ENCODE measurements at regions not wholly inside any gene's neighbourhood (a gene's known extent, or its start where the extent isn't known, plus 50 kb on each side); places are given as distances from the start of the nearest gene placed in this dataset.

DNA sequence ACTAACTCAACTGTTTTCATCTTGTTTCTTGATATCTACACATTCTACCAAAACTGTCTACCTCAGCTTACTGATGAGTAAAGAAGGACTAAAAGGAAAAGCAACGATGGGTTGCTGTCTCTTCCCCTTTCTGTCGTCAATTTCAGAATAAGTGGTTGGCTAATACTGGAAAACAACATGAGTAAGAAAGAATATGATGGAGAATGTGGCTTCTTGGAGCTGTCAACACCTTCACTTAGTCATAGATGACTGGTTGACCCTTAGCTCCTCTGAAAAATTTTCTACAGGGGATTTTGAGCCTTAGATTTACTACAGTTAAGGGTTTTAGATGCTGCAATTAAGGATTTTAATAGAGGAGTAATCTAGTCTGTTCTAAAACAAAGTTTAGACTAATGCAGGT, 797.9 kb downstream of the TLE4 start:
- DNase-seq (ENCODE audit: low read depth) = no peak

DNA sequence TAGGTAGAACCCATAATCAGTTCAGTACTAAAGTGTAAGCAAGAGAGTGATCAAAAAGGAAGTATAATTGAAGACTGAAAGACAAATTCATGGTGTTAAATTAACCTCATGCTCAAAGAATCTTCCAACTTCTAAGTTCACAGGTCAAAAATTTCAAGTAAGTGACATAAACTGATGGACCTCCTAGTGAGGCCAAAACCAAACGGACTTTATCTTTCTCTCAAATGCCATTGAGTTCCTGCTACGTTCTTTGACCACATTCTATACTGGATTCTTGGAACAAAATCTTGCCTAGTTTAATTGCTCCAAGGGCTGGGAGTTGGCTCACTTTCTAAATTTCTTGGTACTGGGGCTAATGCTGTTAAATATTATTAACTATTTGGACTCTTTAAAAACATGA, 794.9 kb downstream of the TLE4 start:
- DNase-seq (ENCODE audit: low read depth) = no peak

DNA sequence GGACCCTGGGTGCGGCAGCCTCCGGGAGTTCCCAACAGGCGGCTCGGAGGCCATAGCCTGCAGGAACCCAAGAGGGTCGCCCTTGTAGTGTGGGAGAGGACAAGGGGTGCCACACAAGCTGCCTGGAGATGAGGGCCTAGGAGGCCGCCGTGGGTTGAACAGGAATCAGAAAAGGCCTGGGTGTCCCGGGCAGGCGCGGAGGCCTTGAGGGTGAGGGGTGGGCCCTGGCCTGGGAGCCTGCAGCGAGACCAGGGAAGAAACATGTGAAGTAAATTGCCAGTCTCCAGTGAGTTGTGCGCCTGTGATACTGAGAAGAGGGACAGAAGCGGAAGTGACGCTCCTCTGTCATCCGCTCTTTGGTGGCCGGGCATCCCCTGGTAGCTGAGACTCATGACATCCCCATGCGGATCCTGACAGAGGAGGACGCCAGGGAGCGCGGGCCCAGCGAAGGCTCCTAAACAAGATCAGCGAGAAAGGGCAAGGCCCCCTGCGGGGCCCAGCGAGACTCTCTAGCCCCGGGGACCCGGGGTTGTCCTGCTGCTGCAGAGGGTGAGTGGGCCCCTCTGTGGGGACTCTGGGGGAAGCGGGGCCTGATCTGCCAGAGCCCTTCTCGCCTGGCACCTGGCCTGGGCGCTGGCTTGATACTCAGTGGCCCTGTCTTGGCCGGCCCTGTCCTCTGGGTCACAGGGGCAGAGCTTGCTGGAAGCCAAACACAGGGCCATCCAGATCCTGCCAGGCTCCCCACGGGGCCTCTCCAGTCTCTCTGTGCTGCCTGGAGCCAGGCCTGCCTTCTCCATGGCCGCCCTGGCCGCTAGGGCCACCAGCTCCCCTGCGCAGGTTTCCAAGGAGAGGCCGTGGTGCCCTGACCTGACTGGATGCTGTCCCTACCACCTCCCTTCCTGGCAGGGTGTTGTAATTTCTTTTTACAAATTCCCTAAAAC, 788.4 kb downstream of the TLE4 start:
- no peak for DNase-seq (ENCODE audit: low read depth)

- no peak for DNase-seq (ENCODE audit: low read depth)
Measured at GRCh38 chr9:80359291-80359690, 787.5 kb downstream of the TLE4 start.

- no peak for DNase-seq (ENCODE audit: low read depth)
Measured at GRCh38 chr9:80352967-80353366, 781.2 kb downstream of the TLE4 start.

- no peak for DNase-seq (ENCODE audit: low read depth)
Measured at GRCh38 chr9:80351612-80352011, 779.8 kb downstream of the TLE4 start.

DNA sequence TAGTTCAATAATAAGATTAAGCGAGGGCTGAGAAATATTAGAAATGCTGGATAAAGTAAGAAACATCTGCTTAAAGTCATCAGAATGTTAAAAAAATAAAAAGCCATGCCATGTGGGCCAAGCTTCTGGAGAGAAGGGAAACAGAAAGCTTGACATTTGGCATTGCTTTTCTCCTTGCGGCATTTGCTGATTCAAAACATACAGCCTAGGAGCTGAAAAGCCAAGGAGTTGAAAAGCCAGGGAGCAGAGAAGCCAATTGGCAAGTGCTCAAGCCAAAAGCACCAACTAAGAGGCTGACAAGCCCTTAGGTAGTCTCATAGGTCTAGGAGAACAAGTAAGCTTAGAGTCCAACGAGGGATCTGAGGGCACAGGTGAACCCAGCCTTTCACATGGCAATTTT, 754.3 kb downstream of the TLE4 start:
- no peak for DNase-seq (ENCODE audit: low read depth)

GRCh38 chr9:80320916-80321315, 749.2 kb downstream of the TLE4 start:
- no peak for DNase-seq (ENCODE audit: low read depth)

GRCh38 chr9:80320480-80320879, 748.7 kb downstream of the TLE4 start:
- DNase-seq (ENCODE audit: low read depth) = no peak

- DNase-seq (ENCODE audit: low read depth) = no peak
Measured at GRCh38 chr9:80305136-80305535, 733.4 kb downstream of the TLE4 start.

DNA sequence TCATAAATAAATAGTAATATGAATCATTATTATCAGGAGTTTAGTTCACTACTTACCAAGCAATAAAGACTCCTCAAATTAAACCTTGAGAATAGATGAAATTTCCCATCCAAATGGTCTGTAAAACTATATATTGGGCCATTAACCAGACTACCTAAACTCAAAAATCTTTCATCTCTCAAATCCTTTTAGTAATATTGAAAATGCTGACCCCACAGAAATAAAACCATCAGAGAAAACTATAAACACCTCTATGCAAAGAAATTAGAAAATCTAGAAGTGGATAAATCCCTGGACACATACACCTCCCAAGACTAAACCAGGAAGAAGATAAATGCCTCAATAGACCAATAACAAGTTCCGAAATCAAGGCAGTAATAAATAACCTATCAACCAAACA, 723.2 kb downstream of the TLE4 start:
- DNase-seq (ENCODE audit: low read depth) = no peak

DNA sequence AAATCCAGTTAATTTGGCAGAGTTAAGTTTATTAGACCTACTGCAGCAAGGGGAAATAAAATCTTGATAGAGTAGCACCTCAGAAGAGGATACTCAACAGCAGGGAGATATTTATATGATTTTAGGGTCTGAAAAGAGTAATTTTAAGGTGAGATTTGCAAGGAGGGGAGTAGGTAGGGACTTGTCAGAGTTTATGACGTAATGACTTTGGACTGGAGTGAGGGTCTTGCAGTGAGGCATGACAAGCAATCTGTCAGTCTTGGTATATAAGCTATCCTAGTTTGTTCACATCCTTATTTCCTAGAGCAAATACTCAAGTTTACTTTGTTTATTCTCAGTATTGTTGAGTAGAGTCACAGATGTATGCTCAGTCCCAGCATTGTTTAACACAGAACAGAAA, 722.6 kb downstream of the TLE4 start:
- DNase-seq (ENCODE audit: low read depth) = no peak

- DNase-seq (ENCODE audit: low read depth) = no peak
Measured at GRCh38 chr9:80292231-80292630, 720.5 kb downstream of the TLE4 start.

- DNase-seq (ENCODE audit: low read depth) = no peak
Measured at GRCh38 chr9:80285326-80285725, 713.6 kb downstream of the TLE4 start.

DNA sequence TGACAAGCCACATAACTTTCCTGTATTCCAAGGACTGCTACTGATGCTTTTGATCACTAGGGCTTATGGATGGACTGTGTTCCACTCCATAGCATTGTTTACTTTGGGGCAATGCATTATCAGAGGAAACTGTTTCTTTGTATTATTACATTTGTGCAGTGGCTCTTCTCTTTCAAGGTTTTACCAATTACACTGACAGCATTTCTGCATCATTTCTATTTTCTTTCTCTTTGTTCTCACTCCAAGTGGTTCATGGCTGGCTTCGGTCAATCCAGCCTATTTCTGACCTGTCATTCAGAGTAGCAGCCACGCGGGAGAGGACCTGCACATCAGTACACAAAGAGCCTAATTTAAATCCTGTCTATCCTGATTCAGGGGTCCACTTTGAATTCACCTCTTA, 711.0 kb downstream of the TLE4 start:
- no peak for DNase-seq (ENCODE audit: low read depth)

DNA sequence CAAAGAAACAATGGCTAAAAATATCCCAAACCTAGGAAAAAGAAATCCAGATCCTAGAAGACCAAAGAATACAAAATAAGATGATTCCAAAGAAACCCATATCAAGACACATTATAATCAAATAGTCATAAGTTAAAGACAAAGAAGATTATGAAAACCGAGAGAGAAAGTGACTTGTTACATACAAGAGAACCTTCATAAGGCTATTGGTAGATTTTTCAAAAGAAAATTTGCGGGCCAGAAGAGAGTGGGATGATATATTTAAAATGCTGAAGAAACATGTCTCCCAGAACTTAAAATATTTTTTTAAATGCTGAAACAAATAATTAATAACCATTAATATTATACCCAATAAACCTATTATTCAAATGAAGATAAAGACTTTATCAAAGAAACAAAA, 687.3 kb downstream of the TLE4 start:
- no peak for DNase-seq (ENCODE audit: low read depth)

GRCh38 chr9:80251778-80252177, 680.0 kb downstream of the TLE4 start:
- DNase-seq (ENCODE audit: low read depth) = no peak

- DNase-seq (ENCODE audit: low read depth) = no peak
Measured at GRCh38 chr9:80242022-80242421, 670.3 kb downstream of the TLE4 start.

DNA sequence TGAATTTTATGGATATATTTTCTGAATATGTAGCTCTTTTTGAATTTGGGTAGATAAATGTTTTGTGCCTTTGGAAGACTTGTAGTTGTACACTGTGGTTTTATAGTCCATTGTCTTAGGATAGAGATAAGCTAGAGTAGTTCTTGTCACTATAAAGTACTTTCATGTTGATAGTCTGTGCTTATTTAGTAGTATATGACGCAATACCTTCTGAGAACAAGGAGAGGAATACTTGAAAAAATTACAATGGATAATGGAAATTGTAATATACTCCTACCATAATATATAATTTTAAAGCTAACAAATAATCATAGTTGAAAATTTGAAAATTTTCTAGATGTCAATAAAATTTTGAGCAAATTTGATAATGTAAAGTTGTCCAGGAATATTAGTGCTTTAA, 664.0 kb downstream of the TLE4 start:
- no peak for DNase-seq (ENCODE audit: low read depth)

DNA sequence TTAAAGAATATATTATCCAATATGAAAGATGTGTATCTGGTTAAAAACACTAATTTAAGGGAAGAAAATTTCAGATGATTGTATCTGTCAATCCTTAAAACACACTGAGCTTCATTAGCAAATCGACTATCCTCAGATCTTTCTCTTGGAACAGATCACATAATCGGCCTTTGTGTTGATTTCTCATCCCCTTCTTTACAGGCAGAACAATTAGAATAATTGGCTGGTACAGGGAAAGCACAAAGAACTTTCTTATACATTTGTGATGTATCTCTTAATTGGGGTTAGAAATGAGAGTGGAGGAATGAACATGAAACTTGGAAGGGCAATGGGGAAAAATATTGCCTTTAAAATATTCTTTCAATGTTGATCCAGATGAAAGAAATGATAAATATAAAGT, 662.1 kb downstream of the TLE4 start:
- DNase-seq (ENCODE audit: low read depth) = no peak

- no peak for DNase-seq (ENCODE audit: low read depth)
Measured at GRCh38 chr9:80233102-80233843, 661.5 kb downstream of the TLE4 start.

DNA sequence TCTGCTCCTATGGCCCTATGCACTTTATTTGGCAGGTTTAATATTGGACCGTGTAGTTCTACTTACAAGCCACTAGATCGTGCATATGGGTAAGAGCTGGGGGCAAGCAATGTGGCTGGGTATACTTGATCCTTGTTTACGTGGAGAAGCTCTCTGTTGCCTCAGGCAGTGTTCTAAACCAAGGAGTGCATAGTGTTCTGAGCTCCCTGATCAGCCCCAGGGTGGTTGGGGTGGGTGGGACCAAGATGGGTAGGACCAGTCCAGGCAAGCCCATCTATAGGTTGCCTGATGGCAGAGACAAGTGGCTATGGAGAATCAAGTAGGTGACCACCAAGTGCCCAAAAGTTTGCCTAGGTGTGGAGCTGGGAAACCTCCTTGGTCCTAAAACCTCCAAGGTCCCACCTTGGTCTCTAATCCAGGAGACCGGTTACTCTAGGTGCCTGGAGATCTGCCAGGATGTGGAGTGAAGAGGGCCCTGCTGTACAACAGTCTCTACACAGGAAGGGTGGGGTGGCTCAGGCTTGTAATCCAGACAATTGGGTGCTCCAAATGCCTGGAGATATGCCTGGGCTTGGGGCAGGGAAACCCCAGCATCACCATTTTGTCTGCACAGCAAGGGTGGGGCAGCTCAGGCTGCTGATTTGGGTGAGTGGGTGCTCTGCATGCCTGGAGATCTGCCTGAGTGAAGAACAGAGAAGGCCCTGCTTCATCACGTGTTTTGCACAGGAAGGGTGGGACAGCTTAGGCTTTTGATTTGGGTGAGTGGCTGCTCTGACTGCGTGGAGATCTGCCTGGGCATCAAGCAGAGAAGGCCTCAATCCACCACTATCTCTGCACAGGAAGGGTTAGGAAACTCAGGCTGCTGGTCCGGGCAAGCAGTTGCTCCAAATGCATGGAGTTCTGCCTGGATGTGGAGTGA, 659.8 kb downstream of the TLE4 start:
- no peak for DNase-seq (ENCODE audit: low read depth)

Measured in activated T-cell treated with anti-CD3 and anti-CD28 coated beads for 48 hours (primary cell).